Panc1 (cell line): ENCODE measurements at regions not wholly inside any gene's neighbourhood (a gene's known extent, or its start where the extent isn't known, plus 50 kb on each side); places are given as distances from the start of the nearest gene placed in this dataset.

Source experiments
- POLR2AphosphoS5 ChIP-seq: IDR thresholded peaks from 2 replicates; pipeline ENCODE4 v1.6.1; 2012; ENCODE audit warnings: mild to moderate bottlenecking, low read depth, low read length, moderate library complexity
- TF ChIP-seq, protein P1 (sequence below): fragments of 450-650 bp; IDR thresholded peaks from 2 replicates; pipeline ENCODE4 v1.5.1; 2017; ENCODE audit warnings: mild to moderate bottlenecking
- TF ChIP-seq, protein P2 (sequence below), 2 experiments: IDR thresholded peaks; 2 replicates each; pipeline ENCODE4 v1.6.1; 2011 to 2012; ENCODE audit warnings: low read depth in 2 of 2, control low read depth in 1 of 2, low read length in 1 of 2, mild to moderate bottlenecking in 1 of 2, moderate library complexity in 1 of 2; ENCODE audit not compliant: insufficient read depth in 1 of 2

DNA sequence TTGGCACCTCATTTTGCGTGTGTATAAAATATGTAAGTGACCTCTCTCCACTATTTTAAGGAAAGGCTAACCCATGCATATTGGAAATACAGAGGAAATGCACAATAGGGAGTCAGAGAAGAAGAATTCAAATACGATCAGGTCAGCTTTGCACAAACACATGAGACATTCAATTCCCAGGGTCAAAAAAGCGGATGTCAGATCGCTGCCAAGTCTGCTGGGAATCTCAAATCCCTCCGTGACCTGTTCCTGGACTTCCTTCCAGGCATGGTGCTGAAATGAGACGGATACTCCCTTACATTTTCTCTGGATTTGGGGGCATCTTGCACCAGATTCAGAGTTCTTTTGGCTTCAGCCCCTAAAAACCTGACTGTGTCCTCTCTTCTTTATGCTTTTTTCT, 91.9 kb upstream of the PRKCQ start:
- TF ChIP-seq, protein P1, sequence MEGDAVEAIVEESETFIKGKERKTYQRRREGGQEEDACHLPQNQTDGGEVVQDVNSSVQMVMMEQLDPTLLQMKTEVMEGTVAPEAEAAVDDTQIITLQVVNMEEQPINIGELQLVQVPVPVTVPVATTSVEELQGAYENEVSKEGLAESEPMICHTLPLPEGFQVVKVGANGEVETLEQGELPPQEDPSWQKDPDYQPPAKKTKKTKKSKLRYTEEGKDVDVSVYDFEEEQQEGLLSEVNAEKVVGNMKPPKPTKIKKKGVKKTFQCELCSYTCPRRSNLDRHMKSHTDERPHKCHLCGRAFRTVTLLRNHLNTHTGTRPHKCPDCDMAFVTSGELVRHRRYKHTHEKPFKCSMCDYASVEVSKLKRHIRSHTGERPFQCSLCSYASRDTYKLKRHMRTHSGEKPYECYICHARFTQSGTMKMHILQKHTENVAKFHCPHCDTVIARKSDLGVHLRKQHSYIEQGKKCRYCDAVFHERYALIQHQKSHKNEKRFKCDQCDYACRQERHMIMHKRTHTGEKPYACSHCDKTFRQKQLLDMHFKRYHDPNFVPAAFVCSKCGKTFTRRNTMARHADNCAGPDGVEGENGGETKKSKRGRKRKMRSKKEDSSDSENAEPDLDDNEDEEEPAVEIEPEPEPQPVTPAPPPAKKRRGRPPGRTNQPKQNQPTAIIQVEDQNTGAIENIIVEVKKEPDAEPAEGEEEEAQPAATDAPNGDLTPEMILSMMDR, result no peak
- no peak for TF ChIP-seq POLR2AphosphoS5
- TF ChIP-seq, protein P2, sequence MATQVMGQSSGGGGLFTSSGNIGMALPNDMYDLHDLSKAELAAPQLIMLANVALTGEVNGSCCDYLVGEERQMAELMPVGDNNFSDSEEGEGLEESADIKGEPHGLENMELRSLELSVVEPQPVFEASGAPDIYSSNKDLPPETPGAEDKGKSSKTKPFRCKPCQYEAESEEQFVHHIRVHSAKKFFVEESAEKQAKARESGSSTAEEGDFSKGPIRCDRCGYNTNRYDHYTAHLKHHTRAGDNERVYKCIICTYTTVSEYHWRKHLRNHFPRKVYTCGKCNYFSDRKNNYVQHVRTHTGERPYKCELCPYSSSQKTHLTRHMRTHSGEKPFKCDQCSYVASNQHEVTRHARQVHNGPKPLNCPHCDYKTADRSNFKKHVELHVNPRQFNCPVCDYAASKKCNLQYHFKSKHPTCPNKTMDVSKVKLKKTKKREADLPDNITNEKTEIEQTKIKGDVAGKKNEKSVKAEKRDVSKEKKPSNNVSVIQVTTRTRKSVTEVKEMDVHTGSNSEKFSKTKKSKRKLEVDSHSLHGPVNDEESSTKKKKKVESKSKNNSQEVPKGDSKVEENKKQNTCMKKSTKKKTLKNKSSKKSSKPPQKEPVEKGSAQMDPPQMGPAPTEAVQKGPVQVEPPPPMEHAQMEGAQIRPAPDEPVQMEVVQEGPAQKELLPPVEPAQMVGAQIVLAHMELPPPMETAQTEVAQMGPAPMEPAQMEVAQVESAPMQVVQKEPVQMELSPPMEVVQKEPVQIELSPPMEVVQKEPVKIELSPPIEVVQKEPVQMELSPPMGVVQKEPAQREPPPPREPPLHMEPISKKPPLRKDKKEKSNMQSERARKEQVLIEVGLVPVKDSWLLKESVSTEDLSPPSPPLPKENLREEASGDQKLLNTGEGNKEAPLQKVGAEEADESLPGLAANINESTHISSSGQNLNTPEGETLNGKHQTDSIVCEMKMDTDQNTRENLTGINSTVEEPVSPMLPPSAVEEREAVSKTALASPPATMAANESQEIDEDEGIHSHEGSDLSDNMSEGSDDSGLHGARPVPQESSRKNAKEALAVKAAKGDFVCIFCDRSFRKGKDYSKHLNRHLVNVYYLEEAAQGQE (IDR thresholded peaks at IDR 0.05; ENCODE audit: insufficient read depth in 1 of 2, low read depth in 2 of 2, low read length in 1 of 2), result no peak
